Mesendoderm (in vitro differentiated cells): ENCODE measurements at regions not wholly inside any gene's neighbourhood (a gene's known extent, or its start where the extent isn't known, plus 50 kb on each side); places are given as distances from the start of the nearest gene placed in this dataset.

Experiments used
- DNase-seq: peaks from one replicate; pipeline ENCODE4 v3.0.0; 2013
- H2AK5ac ChIP-seq: 2 replicates; pipeline ENCODE4 v1.6.1; 2013; ENCODE audit warnings: low read length, inconsistent platforms
- H2BK120ac ChIP-seq: 2 replicates; pipeline ENCODE4 v1.6.1; 2013; ENCODE audit warnings: low read depth, mild to moderate bottlenecking, low read length, moderate library complexity, mixed read lengths
- H2BK15ac ChIP-seq: replicated peaks from 2 replicates; pipeline ENCODE4 v1.6.1; 2013; ENCODE audit warnings: low read depth, mild to moderate bottlenecking, moderate library complexity
- H2BK5ac ChIP-seq: 2 replicates; pipeline ENCODE4 v1.6.1; 2013; ENCODE audit warnings: low read length, inconsistent platforms
- H3K18ac ChIP-seq: 2 replicates; pipeline ENCODE4 v1.6.1; 2013; ENCODE audit warnings: mild to moderate bottlenecking, low read length, mixed read lengths
- H3K23ac ChIP-seq: one replicate; pipeline ENCODE4 v1.6.1; 2013; ENCODE audit warnings: low read length
- H3K27ac ChIP-seq: 2 replicates; pipeline ENCODE4 v1.5.1; 2013; ENCODE audit warnings: low read depth, mild to moderate bottlenecking, inconsistent platforms, low read length, moderate library complexity
- H3K27me3 ChIP-seq: 2 replicates; pipeline ENCODE4 v1.6.1; 2013; ENCODE audit warnings: low read length, control low read depth, mild to moderate bottlenecking, inconsistent platforms; ENCODE audit not compliant: insufficient read depth, poor library complexity
- H3K36me3 ChIP-seq: 2 replicates; pipeline ENCODE4 v1.6.1; 2013; ENCODE audit warnings: low read length, inconsistent platforms; ENCODE audit not compliant: control insufficient read depth, insufficient read depth
- H3K4ac ChIP-seq: one replicate; pipeline ENCODE4 v1.6.1; 2013; ENCODE audit warnings: low read depth, mild to moderate bottlenecking, low read length, moderate library complexity
- H3K4me1 ChIP-seq: 2 replicates; pipeline ENCODE4 v1.6.1; 2013; ENCODE audit warnings: low read depth, low read length, inconsistent platforms; ENCODE audit not compliant: control insufficient read depth
- H3K4me2 ChIP-seq: 2 replicates; pipeline ENCODE4 v1.6.1; 2013; ENCODE audit warnings: low read length
- H3K4me3 ChIP-seq: 2 replicates; pipeline ENCODE4 v1.5.1; 2013; ENCODE audit warnings: mild to moderate bottlenecking, low read length
- H3K56ac ChIP-seq: one replicate; pipeline ENCODE4 v1.6.1; 2013; ENCODE audit warnings: low read length
- H3K79me1 ChIP-seq: 2 replicates; pipeline ENCODE4 v1.6.1; 2013; ENCODE audit warnings: low read length, inconsistent platforms
- H3K79me2 ChIP-seq: 2 replicates; pipeline ENCODE4 v1.6.1; 2013; ENCODE audit warnings: mild to moderate bottlenecking, low read length; ENCODE audit not compliant: control insufficient read depth, insufficient read depth
- H3K9ac ChIP-seq: 2 replicates; pipeline ENCODE4 v1.6.1; 2013; ENCODE audit warnings: low read length, inconsistent platforms
- H4K5ac ChIP-seq: one replicate; pipeline ENCODE4 v1.6.1; 2013; ENCODE audit warnings: low read length
- H4K8ac ChIP-seq: one replicate; pipeline ENCODE4 v1.6.1; 2013; ENCODE audit warnings: low read depth, mild to moderate bottlenecking, control low read depth, low read length, moderate library complexity
- WGBS: extraction: QIAGEN DNeasy Blood & Tissue Kit; methylation state at CpG from one replicate; pipeline ENCODE4 v1.1.7; 2013; ENCODE audit warnings: low lambda C conversion rate, missing lambda C conversion rate; ENCODE audit not compliant: insufficient coverage; ENCODE audit errors: extremely low coverage; 5-methylcytosine and 5-hydroxymethylcytosine counted together

GRCh38 chr21:19123525-19123924, 719.9 kb upstream of the TMPRSS15 start:
- H2BK15ac ChIP-seq = no peak overlapping the region
- H2BK5ac ChIP-seq = no peak overlapping the region
- H3K27me3 ChIP-seq = no peaks in the 10 kb centered on the region
- H3K4me2 ChIP-seq = no peak overlapping the region
- no peak for DNase-seq
- no peak overlapping the region for H4K8ac ChIP-seq
- H3K9ac ChIP-seq = no peak overlapping the region
- H3K23ac ChIP-seq = no peak overlapping the region
- no peak overlapping the region for H3K4me3 ChIP-seq
- H3K79me1 ChIP-seq = no peaks in the 10 kb centered on the region
- no peaks in the 10 kb centered on the region for H3K4me1 ChIP-seq
- no peak overlapping the region for H3K56ac ChIP-seq
- H3K36me3 ChIP-seq = no peaks in the 10 kb centered on the region
- H3K18ac ChIP-seq = no peak overlapping the region
- H2AK5ac ChIP-seq = no peak overlapping the region
- WGBS = no CpG with 5 or more reads among the region's 2 CpGs
- no peaks in the 10 kb centered on the region for H3K79me2 ChIP-seq
- no peak overlapping the region for H4K5ac ChIP-seq
- no peak overlapping the region for H3K27ac ChIP-seq
- no peak overlapping the region for H2BK120ac ChIP-seq
- no peak overlapping the region for H3K4ac ChIP-seq

DNA sequence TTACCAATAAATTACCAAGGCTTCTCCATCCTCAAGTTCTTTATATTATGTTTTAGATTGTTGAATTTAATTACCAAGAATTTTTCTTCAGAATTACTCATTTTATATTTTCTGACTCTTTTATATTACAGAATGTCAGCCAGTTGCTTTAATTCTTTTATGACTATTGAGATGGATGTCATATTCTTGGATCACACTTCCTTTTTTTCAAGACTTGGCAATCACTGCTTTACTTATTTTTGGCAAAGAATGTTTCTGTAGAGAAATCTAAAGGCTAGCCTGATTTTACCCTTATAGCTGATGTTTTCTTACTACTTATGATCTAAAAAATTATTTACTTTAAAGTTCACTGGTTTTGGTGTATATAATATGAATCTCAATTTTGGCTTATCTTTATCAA, 721.1 kb upstream of the TMPRSS15 start:
- no peaks in the 10 kb centered on the region for H3K79me1 ChIP-seq
- no peak overlapping the region for H3K18ac ChIP-seq
- DNase-seq = no peak

DNA sequence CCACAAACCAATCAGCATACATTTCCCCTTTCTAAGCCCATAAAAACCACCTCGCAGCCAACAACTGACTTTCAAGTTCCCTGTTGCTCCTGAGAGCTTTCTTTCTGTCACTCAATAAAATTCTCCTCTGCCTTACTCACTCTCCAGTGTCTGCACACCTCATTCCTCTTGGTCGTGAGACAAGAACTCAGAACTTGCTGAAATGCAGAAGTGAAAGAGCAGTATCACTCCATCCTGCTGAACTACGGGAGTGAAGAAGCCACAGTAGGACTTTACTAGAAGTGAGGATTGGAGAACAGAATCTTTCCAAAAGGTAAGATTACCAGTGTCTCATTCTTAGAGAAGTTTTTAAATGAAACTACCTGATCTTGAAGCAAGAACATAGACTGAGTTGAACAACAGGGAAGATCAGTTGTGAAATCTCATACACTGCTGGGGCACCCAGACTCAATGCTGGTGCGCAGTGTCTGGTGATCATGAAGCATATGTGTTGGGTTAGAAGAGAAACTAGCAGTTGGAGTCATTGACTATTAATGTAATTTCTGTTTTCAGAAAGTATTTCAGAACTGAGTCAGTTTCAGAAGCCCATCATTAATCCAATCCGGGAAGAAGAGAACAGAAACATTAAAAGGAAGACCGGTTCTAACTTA, 726.9 kb upstream of the TMPRSS15 start:
- no CpG with 5 or more reads among the region's 6 CpGs for WGBS
- DNase-seq = peak; percentile 3
- H3K56ac ChIP-seq = no peak overlapping the region
- no peak overlapping the region for H4K8ac ChIP-seq
- no peak overlapping the region for H2BK5ac ChIP-seq
- no peak overlapping the region for H4K5ac ChIP-seq
- H3K79me2 ChIP-seq = no peaks in the 10 kb centered on the region
- no peak overlapping the region for H2AK5ac ChIP-seq
- H3K4me1 ChIP-seq = no peaks in the 10 kb centered on the region
- H3K27ac ChIP-seq = no peak overlapping the region
- no peak overlapping the region for H3K4ac ChIP-seq
- H3K36me3 ChIP-seq = no peaks in the 10 kb centered on the region
- H3K9ac ChIP-seq = no peak overlapping the region
- no peak overlapping the region for H3K23ac ChIP-seq
- H2BK120ac ChIP-seq = no peak overlapping the region
- no peaks in the 10 kb centered on the region for H3K27me3 ChIP-seq
- no peaks in the 10 kb centered on the region for H3K79me1 ChIP-seq
- H3K4me2 ChIP-seq = no peak overlapping the region
- no peak overlapping the region for H2BK15ac ChIP-seq
- no peak overlapping the region for H3K4me3 ChIP-seq
- H3K18ac ChIP-seq = no peak overlapping the region

More for the DNA sequence above, 721.1 kb upstream of the TMPRSS15 start:
- Histone ChIP-seq H2BK120ac (no peak overlapping the region), H2BK5ac (no peak overlapping the region), H3K27ac (no peak overlapping the region), H2BK15ac (no peak overlapping the region), H3K23ac (no peak overlapping the region), H3K4me2 (no peak overlapping the region), H4K5ac (no peak overlapping the region), H3K27me3 (no peaks in the 10 kb centered on the region), H3K4me1 (no peaks in the 10 kb centered on the region), H3K56ac (no peak overlapping the region), H3K9ac (no peak overlapping the region), H2AK5ac (no peak overlapping the region), H3K79me2 (no peaks in the 10 kb centered on the region), H4K8ac (no peak overlapping the region), H3K4ac (no peak overlapping the region), H3K36me3 (no peaks in the 10 kb centered on the region), H3K4me3 (no peak overlapping the region)

GRCh38 chr21:19141511-19141910, 737.9 kb upstream of the TMPRSS15 start:
- Histone ChIP-seq H3K27ac (no peak overlapping the region), H2BK15ac (no peak overlapping the region), H2AK5ac (no peak overlapping the region), H3K4me2 (no peak overlapping the region), H3K18ac (no peak overlapping the region), H3K23ac (no peak overlapping the region), H3K4ac (no peak overlapping the region), H3K4me1 (no peaks in the 10 kb centered on the region), H2BK120ac (no peak overlapping the region), H3K9ac (no peak overlapping the region), H2BK5ac (no peak overlapping the region), H3K27me3 (no peaks in the 10 kb centered on the region), H3K79me2 (no peaks in the 10 kb centered on the region), H3K4me3 (no peak overlapping the region), H4K5ac (no peak overlapping the region), H3K36me3 (no peaks in the 10 kb centered on the region), H3K79me1 (no peaks in the 10 kb centered on the region), H3K56ac (no peak overlapping the region), H4K8ac (no peak overlapping the region)
- WGBS = no CpG with 5 or more reads among the region's 2 CpGs
- DNase-seq = no peak

DNA sequence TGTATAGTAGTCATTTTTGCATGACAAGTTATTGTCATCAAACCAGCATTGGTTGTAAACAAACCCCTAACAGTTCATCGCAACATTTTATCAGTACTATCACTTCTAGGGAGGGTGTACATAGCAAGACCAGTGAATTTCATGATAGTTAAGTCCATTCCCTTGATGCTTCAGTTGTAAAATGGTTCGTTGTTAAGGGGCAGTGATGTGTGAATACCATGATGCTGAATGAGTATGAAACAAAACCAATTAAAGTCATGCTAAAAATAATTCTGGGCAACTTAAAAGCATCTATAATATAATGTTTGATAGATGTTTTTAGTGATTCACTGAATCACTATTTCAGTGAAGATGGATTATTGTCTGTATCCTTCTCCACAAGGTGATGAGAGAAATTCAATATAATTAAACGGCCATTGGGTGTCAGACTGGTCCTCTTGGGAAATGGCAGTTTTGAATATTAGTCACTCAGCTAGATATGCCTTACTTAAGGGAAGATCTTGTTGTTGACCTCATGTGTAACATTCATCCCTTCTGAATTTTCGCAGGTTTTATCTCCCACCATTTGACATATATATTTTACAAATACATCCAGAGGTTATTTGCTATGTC, 742.2 kb upstream of the TMPRSS15 start:
- no peak for DNase-seq
- Histone ChIP-seq H2AK5ac (no peak overlapping the region), H3K79me1 (no peaks in the 10 kb centered on the region), H4K5ac (no peak overlapping the region), H4K8ac (no peak overlapping the region), H2BK15ac (no peak overlapping the region), H3K56ac (no peak overlapping the region), H2BK120ac (no peak overlapping the region), H3K4ac (no peak overlapping the region), H2BK5ac (no peak overlapping the region), H3K23ac (no peak overlapping the region), H3K36me3 (no peaks in the 10 kb centered on the region), H3K4me3 (no peak overlapping the region), H3K27ac (no peak overlapping the region), H3K79me2 (no peaks in the 10 kb centered on the region), H3K27me3 (no peaks in the 10 kb centered on the region), H3K9ac (no peak overlapping the region), H3K18ac (no peak overlapping the region), H3K4me2 (no peak overlapping the region), H3K4me1 (no peaks in the 10 kb centered on the region)
- no CpG with 5 or more reads among the region's 4 CpGs for WGBS

- Histone ChIP-seq H3K4ac (no peak overlapping the region), H2BK5ac (no peak overlapping the region), H3K27ac (no peak overlapping the region), H3K4me1 (no peaks in the 10 kb centered on the region), H3K36me3 (no peaks in the 10 kb centered on the region), H3K27me3 (no peaks in the 10 kb centered on the region), H4K8ac (no peak overlapping the region), H3K4me3 (no peak overlapping the region), H3K56ac (no peak overlapping the region), H2BK120ac (no peak overlapping the region), H3K4me2 (no peak overlapping the region), H3K9ac (no peak overlapping the region), H2AK5ac (no peak overlapping the region), H3K18ac (no peak overlapping the region), H3K23ac (no peak overlapping the region), H2BK15ac (no peak overlapping the region), H3K79me2 (no peaks in the 10 kb centered on the region), H4K5ac (no peak overlapping the region), H3K79me1 (no peaks in the 10 kb centered on the region)
- DNase-seq = no peak
- no CpG with 5 or more reads among the region's 3 CpGs for WGBS
Measured at GRCh38 chr21:19148056-19148455, 744.5 kb upstream of the TMPRSS15 start.
